Inferior parietal cortex (tissue), 1 donor: ENCODE measurements at regions not wholly inside any gene's neighbourhood (a gene's known extent, or its start where the extent isn't known, plus 50 kb on each side); places are given as distances from the start of the nearest gene placed in this dataset.

Experiments
- DNase-seq: peaks from one replicate; pipeline ENCODE4 v3.0.0-alpha.2; 2016; ENCODE audit errors: extremely low spot score

- peak; percentile 70 for DNase-seq
Observed at GRCh38 chr2:2828774-2829368, 497.8 kb upstream of the MYT1L start.

GRCh38 chr2:2827761-2828221 is 496.7 kb upstream of the MYT1L start:
- DNase-seq, result no peak

- DNase-seq, result no peak
Observed at GRCh38 chr2:2827046-2827636, 496.1 kb upstream of the MYT1L start.

DNA sequence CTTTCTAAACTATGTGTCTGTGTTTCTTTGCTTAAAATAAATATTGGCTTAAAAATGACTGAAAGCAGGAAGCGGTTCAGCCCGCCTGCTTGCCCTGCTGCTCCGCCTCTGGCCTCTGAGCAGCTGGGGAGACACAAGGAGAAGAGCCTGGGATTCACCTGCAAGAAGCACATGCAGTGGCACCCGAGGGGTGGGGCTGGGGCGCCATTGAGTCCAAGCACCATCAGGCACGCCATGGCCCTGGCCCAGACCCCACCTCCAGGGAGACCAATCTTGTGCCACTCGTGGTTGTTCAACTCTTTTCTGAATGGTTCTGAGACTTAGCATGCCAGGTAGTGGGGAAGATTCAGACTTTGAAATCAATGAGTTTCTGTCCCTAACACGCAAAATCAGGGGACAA is 495.5 kb upstream of the MYT1L start:
- no peak for DNase-seq

- DNase-seq, result no peak
Observed at GRCh38 chr2:2826209-2826551, 495.1 kb upstream of the MYT1L start.

GRCh38 chr2:2825516-2826208 is 494.6 kb upstream of the MYT1L start:
- DNase-seq, result no peak

DNA sequence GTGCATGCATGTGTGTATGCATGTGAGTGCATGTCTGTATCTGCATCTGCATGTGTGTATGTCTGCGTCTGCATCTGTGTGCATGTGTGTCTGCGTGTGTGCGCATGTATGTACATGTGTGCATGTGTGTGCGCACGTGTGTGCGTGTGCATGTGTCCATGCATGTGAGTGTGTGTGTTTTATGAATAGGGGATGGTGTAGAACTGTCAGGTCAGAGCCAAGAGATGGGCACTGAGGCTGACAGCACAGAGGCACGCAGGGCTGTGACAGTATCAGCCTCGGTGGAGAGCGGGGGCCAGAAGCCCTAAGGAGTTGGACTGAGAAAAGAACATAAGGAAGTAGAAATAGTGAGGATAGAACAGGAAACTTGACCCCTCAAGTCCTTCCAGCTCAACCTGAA is 494.0 kb upstream of the MYT1L start:
- no peak for DNase-seq

GRCh38 chr2:2824588-2824987 is 493.5 kb upstream of the MYT1L start:
- no peak for DNase-seq

DNA sequence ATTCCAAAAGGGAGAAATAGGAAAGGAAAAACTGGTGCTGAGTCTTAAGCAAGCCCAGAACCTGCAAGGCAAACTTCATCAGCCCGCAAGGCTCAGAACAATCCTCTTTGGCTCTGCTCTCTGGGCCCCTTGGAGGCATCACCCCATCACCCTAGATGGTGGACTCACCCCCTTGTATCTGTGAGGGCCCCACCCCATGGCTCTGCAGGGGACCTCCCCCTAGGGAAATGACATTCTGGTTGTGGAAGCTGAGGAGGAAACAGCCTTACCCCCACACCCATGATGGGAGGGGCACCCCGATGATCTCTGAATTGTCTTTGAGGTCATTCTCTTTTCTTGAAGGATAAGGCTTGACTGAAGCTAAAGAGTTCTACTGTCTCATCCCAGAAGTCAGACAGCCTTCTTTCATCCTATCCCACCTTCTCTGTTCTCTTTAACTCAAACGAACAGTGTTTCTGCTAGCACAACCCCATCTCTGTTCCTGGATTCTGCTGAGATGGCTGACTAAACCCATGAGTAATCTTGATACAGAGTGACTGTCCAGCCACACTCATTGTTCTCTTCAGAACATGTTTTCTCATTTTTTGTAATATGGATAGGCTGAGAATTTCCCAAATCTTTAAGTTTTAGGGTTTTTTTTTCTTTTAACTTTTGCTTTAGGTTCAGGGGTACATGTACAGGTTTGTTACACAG is 492.1 kb upstream of the MYT1L start:
- DNase-seq, result no peak

DNA sequence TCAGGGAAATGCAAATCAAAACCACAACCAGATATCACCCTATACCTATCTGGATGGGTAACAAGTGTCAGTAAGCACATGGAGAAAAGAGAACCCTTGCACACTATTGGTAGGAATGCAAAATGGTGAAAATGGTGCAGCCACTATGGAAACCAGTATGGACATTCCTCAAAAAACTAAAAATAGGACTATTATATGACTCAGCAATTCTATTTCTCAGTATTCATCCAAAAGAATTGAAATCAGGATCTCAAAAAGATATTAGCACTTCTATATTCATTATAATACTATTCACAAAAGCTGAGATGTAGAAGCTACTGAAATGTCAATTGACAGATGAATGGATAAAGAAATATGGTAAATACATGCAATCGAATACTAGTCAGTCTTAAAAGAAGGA is 491.1 kb upstream of the MYT1L start:
- no peak for DNase-seq

DNA sequence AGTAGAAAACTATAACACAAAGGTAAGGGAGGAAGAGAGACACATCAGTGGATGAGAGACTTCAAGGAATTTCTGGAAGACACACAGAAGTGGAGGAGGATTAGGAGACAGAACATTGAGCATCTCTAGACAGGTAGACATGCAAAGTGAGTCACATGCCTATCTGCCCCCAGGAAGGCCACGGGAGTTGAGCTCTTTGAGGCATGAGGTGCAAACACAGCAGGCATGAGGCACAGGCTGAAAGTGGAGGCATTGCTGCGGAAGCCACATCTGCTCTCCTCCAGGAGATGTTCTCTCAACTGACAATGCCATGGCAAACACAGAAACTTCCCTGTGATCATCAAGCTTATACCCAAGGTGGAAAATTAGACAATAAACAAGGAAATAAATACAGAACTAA is 481.6 kb upstream of the MYT1L start:
- DNase-seq, result no peak

DNA sequence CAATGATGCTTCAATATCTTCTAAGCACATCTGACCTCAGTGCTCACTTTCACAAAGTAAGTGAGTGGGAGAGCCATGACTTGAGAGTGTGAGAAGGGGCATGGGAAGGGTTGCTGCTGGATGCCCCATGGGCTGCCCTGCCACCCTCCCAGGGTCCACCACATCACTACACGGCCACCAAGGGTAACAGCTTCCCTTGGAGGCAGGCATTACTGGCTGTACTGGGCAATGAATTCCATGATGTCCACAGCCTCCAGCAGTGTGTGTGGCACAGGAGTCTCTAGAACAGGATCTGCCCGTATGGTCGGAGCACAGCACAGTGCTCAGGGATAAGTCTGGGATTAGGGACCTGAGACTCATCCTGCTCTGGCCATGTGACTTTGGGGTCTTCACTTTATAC is 481.0 kb upstream of the MYT1L start:
- DNase-seq, result no peak

GRCh38 chr2:2810504-2810903 is 479.4 kb upstream of the MYT1L start:
- DNase-seq, result no peak

DNA sequence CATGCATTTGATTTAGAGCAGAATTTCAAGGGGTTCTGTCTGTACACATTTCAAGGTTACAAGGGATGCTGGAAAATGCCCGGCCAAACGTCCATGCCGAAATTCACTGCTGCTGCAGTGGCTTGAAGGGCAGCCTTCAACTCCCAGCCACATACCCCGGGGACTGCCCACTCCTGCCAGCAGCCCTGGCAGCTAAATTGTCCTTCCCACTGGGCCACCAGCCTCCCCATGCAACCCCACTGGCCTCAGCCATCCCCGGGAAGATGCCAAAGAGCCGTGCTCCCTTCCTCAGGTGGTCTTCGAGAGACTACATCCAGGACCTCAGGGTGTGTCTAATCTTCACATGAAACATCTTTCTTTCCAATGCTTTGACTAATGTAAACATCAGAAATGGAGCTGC is 478.7 kb upstream of the MYT1L start:
- no peak for DNase-seq

DNA sequence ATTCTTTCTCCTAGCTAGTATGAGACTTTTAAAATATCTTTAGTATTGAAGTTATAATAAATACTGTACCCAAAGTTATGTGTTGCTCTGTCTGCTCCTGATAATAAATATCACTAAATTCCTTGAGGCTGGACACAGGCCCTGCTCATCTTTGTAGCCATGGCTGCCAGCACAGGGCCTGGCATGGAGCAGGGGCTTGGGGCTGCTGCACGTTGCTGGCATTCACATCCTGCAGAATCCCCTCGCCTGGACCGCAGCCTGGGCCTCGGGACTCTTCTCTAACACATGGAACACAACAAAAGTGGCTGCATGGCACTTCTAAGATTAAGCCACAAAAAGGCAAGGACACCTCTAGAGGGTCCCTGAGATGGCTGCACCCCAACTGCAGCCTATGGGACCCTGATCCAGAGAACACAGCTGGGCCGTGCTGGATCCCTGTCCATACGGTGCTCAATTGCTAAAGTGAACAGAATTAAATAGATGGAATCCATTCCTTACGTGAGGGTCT is 477.5 kb upstream of the MYT1L start:
- no peak for DNase-seq

DNA sequence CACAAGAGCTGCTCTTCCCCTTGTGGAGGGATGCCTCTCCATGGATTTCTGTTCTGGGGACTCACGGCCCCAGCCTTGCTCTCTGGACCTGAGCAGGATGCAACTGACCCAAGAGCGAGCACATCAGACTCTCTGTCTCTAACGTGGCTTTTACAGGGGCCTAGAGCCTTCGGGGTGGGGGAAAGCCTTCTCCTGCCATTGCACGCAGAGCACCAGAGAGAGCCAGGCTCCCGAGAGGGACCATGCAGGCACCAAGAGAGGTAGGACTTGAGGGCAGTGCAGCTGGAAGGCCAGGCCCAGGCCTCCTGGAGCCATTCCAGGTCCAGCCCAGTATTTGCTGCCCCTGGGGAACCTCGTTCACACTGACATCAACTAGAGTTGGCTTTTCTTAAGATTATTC is 475.6 kb upstream of the MYT1L start:
- no peak for DNase-seq

DNA sequence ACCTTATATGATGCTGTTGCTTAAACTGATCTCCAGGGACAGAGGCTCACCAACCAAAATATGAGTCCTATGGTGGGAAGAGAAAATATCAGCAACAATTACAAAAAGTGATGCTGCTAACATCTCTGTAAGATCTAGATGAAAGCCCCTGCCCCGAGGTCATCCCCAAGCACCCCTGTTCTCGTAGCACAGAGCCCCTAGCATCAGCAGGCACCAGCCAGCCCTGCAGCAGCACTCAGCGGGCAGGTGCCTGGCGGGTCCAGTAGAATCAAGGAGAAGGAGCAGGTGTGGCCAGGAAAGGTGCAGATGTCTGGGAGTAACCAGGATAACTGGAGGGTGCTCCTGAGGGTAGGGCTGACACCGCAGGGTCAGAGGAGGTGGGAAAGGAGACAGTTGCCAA is 474.2 kb upstream of the MYT1L start:
- DNase-seq, result no peak

DNA sequence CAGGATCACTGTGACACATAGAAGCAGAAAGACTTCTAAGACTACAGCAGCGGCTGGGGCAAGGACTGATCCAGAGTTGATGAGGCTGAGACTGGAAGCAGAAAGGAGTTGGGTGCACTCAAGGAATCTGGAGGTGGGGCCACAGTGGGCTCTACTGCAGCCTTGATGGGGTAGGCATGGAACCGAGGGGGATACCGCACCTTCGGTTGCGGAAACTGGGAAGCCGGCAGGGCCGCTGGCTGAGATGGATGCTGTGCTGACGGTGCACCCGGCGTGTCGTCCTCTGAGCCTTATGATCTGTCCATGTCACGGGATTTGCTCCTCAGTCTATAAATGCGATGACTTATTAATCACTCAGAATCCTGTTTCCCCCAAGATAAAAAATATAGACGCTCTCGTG is 473.5 kb upstream of the MYT1L start:
- DNase-seq, result no peak

- no peak for DNase-seq
Observed at GRCh38 chr2:2801458-2801857, 470.4 kb upstream of the MYT1L start.

GRCh38 chr2:2800697-2801096 is 469.6 kb upstream of the MYT1L start:
- no peak for DNase-seq

DNA sequence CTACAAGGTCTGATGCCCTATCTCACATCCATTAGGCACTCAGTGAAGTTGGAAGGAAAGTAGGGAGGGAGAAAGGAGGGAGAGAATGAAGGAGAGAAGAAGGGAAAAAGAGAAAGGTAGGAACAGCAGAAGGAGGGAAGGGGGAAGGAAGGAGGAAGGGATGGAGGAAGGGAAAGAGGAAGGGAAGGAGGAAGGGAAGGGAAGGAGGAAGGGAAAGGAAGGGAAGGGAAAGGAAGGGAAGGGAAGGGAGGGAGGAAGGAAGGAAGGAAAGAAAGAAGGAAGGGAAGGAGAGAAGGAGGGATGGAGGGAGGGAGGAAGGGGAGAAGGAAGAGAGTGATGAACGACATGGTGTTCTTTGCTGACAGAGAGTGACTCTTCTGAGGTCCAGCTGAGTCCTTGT is 468.9 kb upstream of the MYT1L start:
- no peak for DNase-seq

DNA sequence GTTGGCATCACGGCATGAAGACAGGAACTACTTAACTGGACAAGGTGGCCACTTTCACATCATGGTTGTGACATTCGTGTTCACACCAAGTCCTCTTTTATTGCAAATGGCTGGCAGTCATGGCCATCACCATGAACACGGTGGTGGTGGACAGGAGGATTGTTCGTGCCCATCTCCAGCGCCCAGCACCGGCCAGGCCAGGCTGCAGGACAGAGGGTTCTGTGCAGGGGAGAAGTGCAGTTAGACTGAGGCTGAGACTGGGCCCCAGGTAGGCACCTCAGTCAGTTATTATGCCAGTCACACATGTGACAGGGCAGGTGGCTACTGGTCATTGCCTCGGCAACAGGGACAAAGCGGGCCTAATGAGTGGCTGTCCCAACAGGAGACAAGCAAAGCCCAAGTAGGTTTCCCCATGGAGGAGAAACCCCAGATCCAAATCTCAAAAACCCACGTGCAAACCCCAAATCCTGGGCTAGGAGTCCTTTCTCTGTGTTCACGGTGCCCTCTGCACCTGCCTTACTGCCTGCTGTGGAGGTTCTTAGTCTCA is 468.1 kb upstream of the MYT1L start:
- no peak for DNase-seq
